ENCODE measurements at regions not wholly inside any gene's neighbourhood (a gene's known extent, or its start where the extent isn't known, plus 50 kb on each side); places are given as distances from the start of the nearest gene placed in this dataset.

DNA sequence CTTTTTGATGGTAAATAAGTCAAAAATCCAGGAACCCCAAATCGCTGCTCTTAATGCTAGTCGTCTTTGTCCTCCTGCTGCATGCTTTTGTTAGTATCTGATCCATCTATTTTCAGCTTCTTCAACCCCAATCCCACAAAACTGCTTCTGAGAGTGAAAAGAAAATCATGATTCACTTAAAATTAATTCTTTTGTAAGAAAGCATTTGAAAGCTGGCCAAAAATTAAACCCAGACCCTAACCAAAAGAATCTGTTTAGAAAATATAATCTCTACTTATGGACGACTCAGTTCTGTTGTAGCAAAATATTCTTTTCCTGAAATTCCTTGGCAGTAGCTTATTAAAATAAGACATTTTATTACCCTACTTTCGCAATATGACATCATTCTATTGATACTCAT is 443.6 kb upstream of the SYT1 start:
- intact Hi-C loops (cut with DNase I): no loop called here
- WGBS: 80% methylated on average over 4 of the region's 4 CpGs
- H3K36me3 ChIP-seq: no peaks in the 10 kb centered on the region
- H3K4me1 ChIP-seq (replicated peaks): no peaks in the 10 kb centered on the region
- H3K27ac ChIP-seq: no peak overlapping the region
- H3K9me3 ChIP-seq: no peaks in the 10 kb centered on the region
- no peak for DNase-seq (ENCODE audit: low spot score)
- no peak overlapping the region for H3K4me3 ChIP-seq
- H3K27me3 ChIP-seq (replicated peaks; ENCODE audit: insufficient read depth): no peaks in the 10 kb centered on the region
- TF ChIP-seq CTCF (IDR thresholded peaks at IDR 0.05): no peak
- TF ChIP-seq POLR2AphosphoS5 (IDR thresholded peaks at IDR 0.05): no peak
- no peak for TF ChIP-seq POLR2A (IDR thresholded peaks at IDR 0.05)

GRCh38 chr12:78430551-78430950 is 434.0 kb upstream of the SYT1 start:
- H3K4me3 ChIP-seq: no peak overlapping the region
- H3K27me3 ChIP-seq (replicated peaks; ENCODE audit: insufficient read depth): no peaks in the 10 kb centered on the region
- H3K9me3 ChIP-seq: no peaks in the 10 kb centered on the region
- no peaks in the 10 kb centered on the region for H3K4me1 ChIP-seq (replicated peaks)
- no peaks in the 10 kb centered on the region for H3K36me3 ChIP-seq
- TF ChIP-seq CTCF (IDR thresholded peaks at IDR 0.05): no peak
- TF ChIP-seq POLR2A (IDR thresholded peaks at IDR 0.05): no peak
- no peak for TF ChIP-seq POLR2AphosphoS5 (IDR thresholded peaks at IDR 0.05)
- intact Hi-C loops (cut with DNase I): no loop called here
- DNase-seq (ENCODE audit: low spot score): no peak
- WGBS: 2% methylated on average over 2 of the region's 2 CpGs
- no peak overlapping the region for H3K27ac ChIP-seq

- TF ChIP-seq POLR2AphosphoS5 (IDR thresholded peaks at IDR 0.05) (no peak), CTCF (IDR thresholded peaks at IDR 0.05) (no peak), POLR2A (IDR thresholded peaks at IDR 0.05) (no peak)
Measured at GRCh38 chr12:78431931-78432330, 432.6 kb upstream of the SYT1 start.

DNA sequence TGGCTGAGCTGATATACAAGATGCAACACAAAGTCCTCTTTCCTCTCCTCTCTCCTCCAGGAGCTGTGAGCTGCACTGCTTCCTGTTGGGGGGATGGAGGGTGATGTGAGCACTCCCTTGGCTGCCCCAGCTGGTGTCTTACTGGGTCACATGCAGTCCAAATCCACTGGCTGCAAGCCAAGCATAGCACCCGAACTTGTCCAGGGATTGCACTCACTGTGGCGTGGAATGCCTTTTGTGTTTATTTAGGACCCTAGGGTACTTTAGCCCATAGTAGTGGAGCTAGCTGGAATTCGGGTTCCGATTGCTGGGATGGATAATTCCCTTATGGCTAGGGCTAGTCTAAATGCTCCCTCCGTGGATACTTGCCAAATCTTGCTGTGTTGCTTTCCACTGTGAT is 424.9 kb upstream of the SYT1 start:
- Histone ChIP-seq H3K9me3 (no peaks in the 10 kb centered on the region), H3K36me3 (no peaks in the 10 kb centered on the region), H3K4me1 (replicated peaks) (no peaks in the 10 kb centered on the region), H3K27ac (no peak overlapping the region), H3K4me3 (no peak overlapping the region), H3K27me3 (replicated peaks; ENCODE audit: insufficient read depth) (no peaks in the 10 kb centered on the region)
- DNase-seq (ENCODE audit: low spot score): no peak
- 81% methylated on average over 5 of the region's 5 CpGs for WGBS
- TF ChIP-seq POLR2AphosphoS5 (IDR thresholded peaks at IDR 0.05) (no peak), CTCF (IDR thresholded peaks at IDR 0.05) (no peak), POLR2A (IDR thresholded peaks at IDR 0.05) (no peak)
- intact Hi-C loops (cut with DNase I): no loop called here

More at GRCh38 chr12:78431931-78432330, 432.6 kb upstream of the SYT1 start:
- no peak overlapping the region for H3K4me3 ChIP-seq
- no peaks in the 10 kb centered on the region for H3K4me1 ChIP-seq (replicated peaks)
- DNase-seq (ENCODE audit: low spot score): no peak
- H3K9me3 ChIP-seq: no peaks in the 10 kb centered on the region
- H3K27me3 ChIP-seq (replicated peaks; ENCODE audit: insufficient read depth): no peaks in the 10 kb centered on the region
- no peaks in the 10 kb centered on the region for H3K36me3 ChIP-seq
- no peak overlapping the region for H3K27ac ChIP-seq
- intact Hi-C loops (cut with DNase I): no loop called here

GRCh38 chr12:78441737-78442453 is 422.7 kb upstream of the SYT1 start:
- TF ChIP-seq CTCF (IDR thresholded peaks at IDR 0.05): no peak
- TF ChIP-seq POLR2A (IDR thresholded peaks at IDR 0.05): no peak
- TF ChIP-seq POLR2AphosphoS5 (IDR thresholded peaks at IDR 0.05): no peak
- H3K27me3 ChIP-seq (replicated peaks; ENCODE audit: insufficient read depth): no peaks in the 10 kb centered on the region
- no peak for DNase-seq (ENCODE audit: low spot score)
- no peaks in the 10 kb centered on the region for H3K36me3 ChIP-seq
- 61% methylated on average over 3 of the region's 3 CpGs for WGBS
- no peaks in the 10 kb centered on the region for H3K4me1 ChIP-seq (replicated peaks)
- intact Hi-C loops (cut with DNase I): no loop called here
- H3K9me3 ChIP-seq: no peaks in the 10 kb centered on the region
- no peak overlapping the region for H3K4me3 ChIP-seq
- no peak overlapping the region for H3K27ac ChIP-seq

Data from prostate gland (tissue), 2 donors.